ENCODE measurements at regions not wholly inside any gene's neighbourhood (a gene's known extent, or its start where the extent isn't known, plus 50 kb on each side); places are given as distances from the start of the nearest gene placed in this dataset.

- no peaks in the 10 kb centered on the region for H3K27me3 ChIP-seq
- H3K4me3 ChIP-seq = no peak overlapping the region
- DNase-seq = no peak
- 55 to 66% methylated on average over 6 of the region's 6 CpGs for WGBS, 2 donors
- H3K27ac ChIP-seq = no peak overlapping the region
- intact Hi-C loops (cut with DNase I) = no loop called here
- H3K36me3 ChIP-seq = no peaks in the 10 kb centered on the region
- TF ChIP-seq POLR2A (IDR thresholded peaks at IDR 0.05) = no peak
- TF ChIP-seq CTCF (IDR thresholded peaks at IDR 0.05) = no peak
- H3K4me1 ChIP-seq = no peaks in the 10 kb centered on the region
- H3K9me3 ChIP-seq = no peaks in the 10 kb centered on the region
Measured at GRCh38 chr2:8363161-8363560, 318.7 kb upstream of the ID2 start.

GRCh38 chr2:8364668-8365067 lies 317.2 kb upstream of the ID2 start:
- no peaks in the 10 kb centered on the region for H3K36me3 ChIP-seq
- no peak for TF ChIP-seq POLR2A (IDR thresholded peaks at IDR 0.05)
- no peak for TF ChIP-seq CTCF (IDR thresholded peaks at IDR 0.05)
- H3K4me1 ChIP-seq = no peaks in the 10 kb centered on the region
- H3K27ac ChIP-seq = no peak overlapping the region
- no peaks in the 10 kb centered on the region for H3K27me3 ChIP-seq
- H3K9me3 ChIP-seq = no peaks in the 10 kb centered on the region
- no peak for DNase-seq
- H3K4me3 ChIP-seq = no peak overlapping the region
- intact Hi-C loops (cut with DNase I) = no loop called here
- WGBS, 2 donors = 80 to 100% methylated on average over 1 of the region's 1 CpG

- Histone ChIP-seq H3K27me3 (no peaks in the 10 kb centered on the region), H3K36me3 (no peaks in the 10 kb centered on the region), H3K4me1 (no peaks in the 10 kb centered on the region), H3K9me3 (no peaks in the 10 kb centered on the region), H3K4me3 (no peak overlapping the region), H3K27ac (no peak overlapping the region)
- TF ChIP-seq POLR2A (IDR thresholded peaks at IDR 0.05) = no peak
- no peak for TF ChIP-seq CTCF (IDR thresholded peaks at IDR 0.05)
- intact Hi-C loops (cut with DNase I) = no loop called here
- WGBS, 2 donors = 88 to 96% methylated on average over 14 to 15 of the region's 16 CpGs
- no peak for DNase-seq
Measured at GRCh38 chr2:8365331-8365910, 316.4 kb upstream of the ID2 start.

GRCh38 chr2:8367833-8368232 lies 314.0 kb upstream of the ID2 start:
- 90 to 92% methylated on average over 2 to 3 of the region's 3 CpGs for WGBS, 2 donors
- no peaks in the 10 kb centered on the region for H3K27me3 ChIP-seq
- H3K27ac ChIP-seq = no peak overlapping the region
- H3K9me3 ChIP-seq = no peaks in the 10 kb centered on the region
- DNase-seq = no peak
- H3K4me1 ChIP-seq = no peaks in the 10 kb centered on the region
- intact Hi-C loops (cut with DNase I) = no loop called here
- H3K4me3 ChIP-seq = no peak overlapping the region
- no peak for TF ChIP-seq POLR2A (IDR thresholded peaks at IDR 0.05)
- H3K36me3 ChIP-seq = no peaks in the 10 kb centered on the region

- Histone ChIP-seq H3K4me1 (no peaks in the 10 kb centered on the region), H3K27me3 (no peaks in the 10 kb centered on the region), H3K9me3 (no peaks in the 10 kb centered on the region), H3K27ac (no peak overlapping the region), H3K4me3 (no peak overlapping the region), H3K36me3 (no peaks in the 10 kb centered on the region)
- no peak for DNase-seq
- intact Hi-C loops (cut with DNase I) = no loop called here
- TF ChIP-seq POLR2A (IDR thresholded peaks at IDR 0.05) (no peak), CTCF (IDR thresholded peaks at IDR 0.05) (no peak)
- 83 to 91% methylated on average over 2 to 4 of the region's 6 CpGs for WGBS, 2 donors
Measured at GRCh38 chr2:8368463-8368862, 313.4 kb upstream of the ID2 start.

- no peaks in the 10 kb centered on the region for H3K27me3 ChIP-seq
- intact Hi-C loops (cut with DNase I) = no loop called here
- DNase-seq = no peak
- no peaks in the 10 kb centered on the region for H3K9me3 ChIP-seq
- TF ChIP-seq POLR2A (IDR thresholded peaks at IDR 0.05) (no peak), CTCF (IDR thresholded peaks at IDR 0.05) (no peak)
- no peak overlapping the region for H3K27ac ChIP-seq
- no peaks in the 10 kb centered on the region for H3K36me3 ChIP-seq
- H3K4me1 ChIP-seq = no peaks in the 10 kb centered on the region
- 85 to 89% methylated on average over 8 of the region's 8 CpGs for WGBS, 2 donors
- H3K4me3 ChIP-seq = no peak overlapping the region
Measured at GRCh38 chr2:8369522-8369921, 312.3 kb upstream of the ID2 start.
